KOPT-K1 (cell line): ENCODE measurements at regions not wholly inside any gene's neighbourhood (a gene's known extent, or its start where the extent isn't known, plus 50 kb on each side); places are given as distances from the start of the nearest gene placed in this dataset.
"Not testable (repeated sequence)": the region's sequence is repeated elsewhere in the genome, so short reads cannot be mapped to it uniquely, and the experiment has no call there.

Source experiments
- H3K27ac ChIP-seq: fragments of 200-600 bp; sonication (generic); 2 replicates; pipeline ENCODE4 v1.5.1; 2016; ENCODE audit warnings: antibody characterized with exemption, mild to moderate bottlenecking, low read depth, low read length; ENCODE audit not compliant: poor library complexity, severe bottlenecking
- H3K36me3 ChIP-seq: fragments of 200-600 bp; sonication (generic); 2 replicates; pipeline ENCODE4 v1.5.1; 2017; ENCODE audit warnings: antibody characterized with exemption, mild to moderate bottlenecking, low read length, moderate library complexity; ENCODE audit not compliant: insufficient read depth
- H3K9me3 ChIP-seq: fragments of 200-600 bp; sonication (generic); 2 replicates; pipeline ENCODE4 v1.5.1; 2017; ENCODE audit warnings: antibody characterized with exemption, low read length, mild to moderate bottlenecking; ENCODE audit not compliant: insufficient read depth, poor library complexity, severe bottlenecking

- H3K36me3 ChIP-seq, result no peaks in the 10 kb centered on the region
- no peak overlapping the region for H3K27ac ChIP-seq
- H3K9me3 ChIP-seq, result no peaks in the 10 kb centered on the region
Observed at GRCh38 chr2:34241905-34242762, 643.0 kb upstream of the FAM98A start.

DNA sequence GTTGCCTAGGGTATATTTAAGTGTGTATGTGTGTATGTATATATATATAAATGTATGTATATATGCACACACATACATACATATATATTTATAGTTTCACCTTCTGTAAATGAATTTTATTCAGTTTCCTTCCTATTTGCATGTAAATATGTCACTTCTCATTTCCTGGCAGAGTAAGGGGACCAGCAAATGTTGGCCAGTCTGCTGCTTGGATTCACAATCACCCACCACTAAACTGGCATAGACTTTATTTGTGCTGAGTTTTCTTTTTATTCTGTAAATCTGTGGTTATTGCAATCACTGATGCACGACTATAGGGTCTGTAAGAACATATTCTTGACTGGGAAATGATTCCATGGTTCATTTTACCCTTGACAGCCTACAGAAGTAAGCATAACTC lies 640.4 kb upstream of the FAM98A start:
- no peak overlapping the region for H3K27ac ChIP-seq
- H3K36me3 ChIP-seq, result no peaks in the 10 kb centered on the region
- H3K9me3 ChIP-seq, result no peaks in the 10 kb centered on the region

- H3K36me3 ChIP-seq, result no peaks in the 10 kb centered on the region
Observed at GRCh38 chr2:34234823-34235222, 635.7 kb upstream of the FAM98A start.

DNA sequence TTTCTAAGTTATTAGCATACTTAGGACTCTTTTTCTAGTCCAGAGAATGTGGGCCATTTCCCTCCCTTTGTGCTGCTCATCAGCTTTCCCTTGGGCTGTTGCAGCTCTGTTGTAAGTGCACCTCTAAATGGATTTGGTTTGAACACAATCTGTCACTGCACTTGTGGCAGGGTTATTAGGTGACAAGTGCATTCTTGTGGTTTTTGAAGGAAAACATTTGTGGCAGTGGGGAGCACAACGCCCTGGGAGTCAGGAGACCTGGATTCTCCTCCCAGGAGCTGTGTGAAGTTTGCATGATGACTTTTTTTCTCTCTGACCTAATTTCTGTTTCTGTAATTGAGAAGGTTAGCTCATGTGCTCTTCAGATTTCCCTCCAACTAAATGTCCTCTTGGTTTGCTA lies 630.9 kb upstream of the FAM98A start:
- Histone ChIP-seq H3K9me3 (no peaks in the 10 kb centered on the region), H3K27ac (no peak overlapping the region)

More at GRCh38 chr2:34234823-34235222, 635.7 kb upstream of the FAM98A start:
- Histone ChIP-seq H3K9me3 (no peaks in the 10 kb centered on the region), H3K27ac (no peak overlapping the region)

DNA sequence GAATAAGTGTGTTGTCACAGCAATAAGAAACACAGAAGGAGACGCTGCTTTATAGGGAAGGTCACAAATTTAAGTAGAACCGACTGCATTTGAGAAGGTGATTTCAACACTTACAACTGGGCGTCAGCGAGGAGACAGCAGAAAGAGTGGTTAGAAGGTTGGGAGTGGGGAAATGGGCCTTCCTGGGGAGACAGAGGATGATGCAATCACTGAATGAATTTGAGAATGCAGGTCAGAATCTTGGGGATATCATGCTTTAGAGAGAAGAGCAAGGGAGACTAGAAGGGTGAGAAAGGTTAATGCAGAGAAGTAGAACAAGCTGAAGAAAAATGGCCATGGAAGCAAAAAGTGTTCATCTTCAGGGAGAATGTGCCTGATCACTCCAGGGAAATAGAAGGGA lies 616.1 kb upstream of the FAM98A start:
- H3K36me3 ChIP-seq, result no peaks in the 10 kb centered on the region
- peaks cover 6% of the 10 kb centered on the region for H3K9me3 ChIP-seq
- H3K27ac ChIP-seq, result no peak overlapping the region

More for the DNA sequence above, 630.9 kb upstream of the FAM98A start:
- no peaks in the 10 kb centered on the region for H3K36me3 ChIP-seq

- not testable (repeated sequence) for H3K36me3 ChIP-seq, H3K27ac ChIP-seq
- H3K9me3 ChIP-seq, result peaks cover 10% of the 10 kb centered on the region
Observed at GRCh38 chr2:34210382-34210781, 611.3 kb upstream of the FAM98A start.

- no peak overlapping the region for H3K27ac ChIP-seq
- H3K9me3 ChIP-seq, result no peaks in the 10 kb centered on the region
- no peaks in the 10 kb centered on the region for H3K36me3 ChIP-seq
Observed at GRCh38 chr2:34204560-34204959, 605.5 kb upstream of the FAM98A start.

DNA sequence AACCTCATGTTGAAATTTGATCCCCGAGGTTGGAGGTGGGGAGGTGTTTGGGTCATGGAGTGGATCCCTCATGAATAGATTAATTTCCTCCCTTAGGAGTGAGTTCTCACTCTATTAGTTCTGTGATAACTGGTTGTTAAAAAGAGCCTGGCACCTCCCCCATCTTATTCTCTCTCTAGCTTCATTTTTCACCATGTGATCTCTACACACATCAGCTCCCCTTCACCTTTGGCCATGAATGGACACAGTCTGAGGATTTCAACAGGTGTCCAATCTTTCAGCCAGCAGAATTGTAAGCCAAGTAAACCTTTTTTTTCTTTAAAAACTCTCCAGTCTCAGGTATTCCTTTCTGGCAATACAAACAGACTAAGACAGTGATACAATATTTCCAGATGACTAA lies 602.0 kb upstream of the FAM98A start:
- no peaks in the 10 kb centered on the region for H3K9me3 ChIP-seq
- H3K36me3 ChIP-seq, result no peaks in the 10 kb centered on the region
- no peak overlapping the region for H3K27ac ChIP-seq

DNA sequence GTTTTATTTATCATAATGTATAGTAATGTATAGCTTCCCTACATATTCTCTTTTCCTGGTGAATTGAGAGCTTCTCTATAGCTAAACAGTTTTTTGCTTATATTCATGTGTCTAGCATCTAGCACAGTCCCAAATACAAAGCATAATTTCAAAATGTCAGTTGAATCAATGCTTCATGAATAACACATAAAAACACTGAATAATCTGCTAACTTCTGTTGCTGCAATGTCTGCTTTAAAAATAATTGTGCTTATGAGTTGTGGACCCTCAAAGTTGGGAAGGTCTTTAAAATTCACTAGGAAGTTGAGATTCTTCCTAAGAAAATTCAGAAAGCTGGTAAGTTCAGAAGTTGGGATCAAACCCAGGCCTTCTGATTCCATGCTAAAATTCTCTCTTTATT lies 600.9 kb upstream of the FAM98A start:
- H3K36me3 ChIP-seq, result no peaks in the 10 kb centered on the region
- H3K27ac ChIP-seq, result no peak overlapping the region

GRCh38 chr2:34193164-34193563 lies 594.1 kb upstream of the FAM98A start:
- Histone ChIP-seq H3K9me3 (no peaks in the 10 kb centered on the region), H3K27ac (no peak overlapping the region), H3K36me3 (no peaks in the 10 kb centered on the region)

More for the DNA sequence above, 600.9 kb upstream of the FAM98A start:
- no peaks in the 10 kb centered on the region for H3K9me3 ChIP-seq

DNA sequence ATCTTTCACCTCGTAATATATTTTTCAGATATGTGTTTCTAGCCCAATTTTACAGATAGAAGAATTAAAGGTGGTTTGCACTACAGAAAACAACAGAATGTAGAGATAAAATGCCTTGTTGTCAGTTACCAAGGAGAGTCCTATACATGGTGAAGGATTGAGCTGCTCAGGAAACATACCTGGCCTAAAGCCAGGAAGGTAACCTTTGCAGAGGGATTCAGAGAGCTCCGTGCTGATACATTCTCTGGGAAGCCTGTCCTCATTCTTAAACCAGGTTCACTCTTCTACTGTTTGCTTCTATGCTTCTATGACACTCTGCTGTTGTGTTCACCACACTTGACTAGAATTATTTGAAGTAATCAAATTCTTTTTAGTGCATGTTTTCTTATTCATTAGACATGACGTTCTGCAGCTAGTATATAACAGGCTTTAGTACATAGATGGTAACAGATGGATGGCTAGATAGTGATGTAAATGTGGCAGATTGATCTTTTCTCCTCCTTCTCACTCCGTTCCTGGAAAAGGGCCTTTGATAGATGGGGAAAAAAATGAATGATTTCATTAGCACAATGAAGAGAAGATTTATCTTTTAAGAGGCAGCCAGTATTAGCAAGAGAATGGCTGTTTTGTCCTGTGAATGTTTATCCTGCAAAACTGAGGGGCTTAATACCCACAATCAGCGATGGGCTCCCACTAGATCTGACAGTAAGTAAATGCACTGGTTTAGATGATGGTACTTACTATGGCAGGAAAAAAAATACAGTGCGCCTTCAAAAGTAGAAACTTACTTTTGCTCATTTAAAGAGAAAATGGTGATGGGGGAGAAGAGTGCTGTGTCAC lies 589.6 kb upstream of the FAM98A start:
- Histone ChIP-seq H3K36me3 (no peaks in the 10 kb centered on the region), H3K9me3 (no peaks in the 10 kb centered on the region), H3K27ac (no peak overlapping the region)

DNA sequence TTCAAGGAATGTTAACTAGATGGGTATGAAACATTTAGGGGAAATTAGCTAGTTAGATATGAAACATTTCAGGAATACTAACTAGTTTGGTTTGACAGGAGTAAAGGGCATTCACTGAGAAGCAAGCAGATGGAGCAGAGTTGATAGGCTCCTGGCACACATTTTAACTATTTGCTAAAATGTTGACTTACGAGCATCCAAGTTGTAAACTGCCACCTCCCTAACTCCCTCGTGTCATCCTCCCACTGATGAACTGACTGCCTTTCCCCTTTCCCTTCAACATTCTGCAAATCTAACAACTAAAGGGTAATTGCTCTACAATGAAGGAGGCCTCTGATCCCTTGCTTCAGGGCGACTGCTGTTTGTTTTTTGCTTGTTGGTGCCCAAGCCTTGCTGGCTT lies 580.4 kb upstream of the FAM98A start:
- no peaks in the 10 kb centered on the region for H3K36me3 ChIP-seq
- no peak overlapping the region for H3K27ac ChIP-seq
- H3K9me3 ChIP-seq, result no peaks in the 10 kb centered on the region

GRCh38 chr2:34178482-34178881 lies 579.4 kb upstream of the FAM98A start:
- Histone ChIP-seq H3K36me3 (no peaks in the 10 kb centered on the region), H3K9me3 (no peaks in the 10 kb centered on the region), H3K27ac (no peak overlapping the region)

DNA sequence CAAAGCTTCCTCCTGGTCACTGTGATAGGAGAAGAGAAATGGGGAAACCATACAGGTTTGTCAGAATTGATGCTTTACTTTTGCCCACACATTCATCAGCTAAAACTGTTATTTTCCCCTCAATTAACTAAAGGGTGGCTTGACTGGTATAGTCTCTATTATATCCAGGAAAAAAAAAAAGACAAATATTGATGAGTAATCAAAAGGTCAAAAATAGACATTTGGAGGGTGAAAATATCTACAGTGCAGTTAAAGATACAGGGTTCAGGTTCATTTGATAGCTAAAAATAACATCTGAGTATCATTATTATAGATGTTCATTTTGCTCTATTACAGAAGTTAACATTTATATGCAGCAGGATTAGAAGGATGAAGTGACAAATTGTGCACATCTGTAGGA lies 577.6 kb upstream of the FAM98A start:
- H3K9me3 ChIP-seq, result no peaks in the 10 kb centered on the region
- no peaks in the 10 kb centered on the region for H3K36me3 ChIP-seq
- H3K27ac ChIP-seq, result no peak overlapping the region

DNA sequence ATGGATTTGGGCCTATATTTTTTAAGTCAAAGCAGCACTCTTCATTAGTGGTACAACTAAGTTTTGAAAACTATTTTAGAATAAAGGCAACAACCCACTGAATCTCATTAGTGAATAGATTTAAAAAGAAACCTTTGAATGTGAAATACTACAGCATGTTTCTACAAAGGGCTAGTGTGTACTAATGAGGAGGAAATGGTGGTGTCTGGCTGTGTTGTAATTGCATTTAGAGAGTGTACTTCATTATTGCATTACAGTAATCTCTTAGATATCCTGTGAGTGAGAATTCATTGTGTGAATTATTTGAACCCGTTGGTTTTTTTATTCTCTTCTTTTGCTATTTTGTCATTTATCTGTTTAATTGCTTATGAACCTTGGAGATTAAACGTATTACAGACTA lies 575.4 kb upstream of the FAM98A start:
- Histone ChIP-seq H3K27ac (no peak overlapping the region), H3K36me3 (no peaks in the 10 kb centered on the region), H3K9me3 (no peaks in the 10 kb centered on the region)
